ENCODE measurements at regions not wholly inside any gene's neighbourhood (a gene's known extent, or its start where the extent isn't known, plus 50 kb on each side); places are given as distances from the start of the nearest gene placed in this dataset.

GRCh38 chr17:72427761-72428109, 306.9 kb downstream of the SOX9 start:
- TF ChIP-seq RAD21 (IDR thresholded peaks at IDR 0.05) (no peak), EGR1 (IDR thresholded peaks at IDR 0.05; ENCODE audit: low read depth in 2 of 2) (no peak), YY1 (IDR thresholded peaks at IDR 0.05) (no peak), TAF1 (conservative IDR thresholded peaks at IDR 0.05) (no peak)
- TF ChIP-seq, protein P1, sequence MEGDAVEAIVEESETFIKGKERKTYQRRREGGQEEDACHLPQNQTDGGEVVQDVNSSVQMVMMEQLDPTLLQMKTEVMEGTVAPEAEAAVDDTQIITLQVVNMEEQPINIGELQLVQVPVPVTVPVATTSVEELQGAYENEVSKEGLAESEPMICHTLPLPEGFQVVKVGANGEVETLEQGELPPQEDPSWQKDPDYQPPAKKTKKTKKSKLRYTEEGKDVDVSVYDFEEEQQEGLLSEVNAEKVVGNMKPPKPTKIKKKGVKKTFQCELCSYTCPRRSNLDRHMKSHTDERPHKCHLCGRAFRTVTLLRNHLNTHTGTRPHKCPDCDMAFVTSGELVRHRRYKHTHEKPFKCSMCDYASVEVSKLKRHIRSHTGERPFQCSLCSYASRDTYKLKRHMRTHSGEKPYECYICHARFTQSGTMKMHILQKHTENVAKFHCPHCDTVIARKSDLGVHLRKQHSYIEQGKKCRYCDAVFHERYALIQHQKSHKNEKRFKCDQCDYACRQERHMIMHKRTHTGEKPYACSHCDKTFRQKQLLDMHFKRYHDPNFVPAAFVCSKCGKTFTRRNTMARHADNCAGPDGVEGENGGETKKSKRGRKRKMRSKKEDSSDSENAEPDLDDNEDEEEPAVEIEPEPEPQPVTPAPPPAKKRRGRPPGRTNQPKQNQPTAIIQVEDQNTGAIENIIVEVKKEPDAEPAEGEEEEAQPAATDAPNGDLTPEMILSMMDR (IDR thresholded peaks at IDR 0.05; ENCODE audit: low read depth, low read length, missing input control), result no peak
- TF ChIP-seq, protein P2, sequence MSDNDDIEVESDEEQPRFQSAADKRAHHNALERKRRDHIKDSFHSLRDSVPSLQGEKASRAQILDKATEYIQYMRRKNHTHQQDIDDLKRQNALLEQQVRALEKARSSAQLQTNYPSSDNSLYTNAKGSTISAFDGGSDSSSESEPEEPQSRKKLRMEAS (IDR thresholded peaks at IDR 0.05), result no peak

Measured in liver (tissue), 3 donors.